GM18519 (cell line): ENCODE measurements at regions not wholly inside any gene's neighbourhood (a gene's known extent, or its start where the extent isn't known, plus 50 kb on each side); places are given as distances from the start of the nearest gene placed in this dataset.

Source experiments
- ATAC-seq: cut with Tn5 transposase; IDR thresholded peaks from one replicate; pipeline ENCODE4 v1.9.1; 2021; ENCODE audit warnings: mild to moderate bottlenecking, moderate library complexity; ENCODE audit not compliant: unreplicated experiment, low FRiP score

GRCh38 chr5:6831678-6832671 lies 118.7 kb downstream of the TENT4A start:
- ATAC-seq, result no peak

- ATAC-seq, result no peak
Measured at GRCh38 chr5:6832994-6833393, 119.8 kb downstream of the TENT4A start.

- no peak for ATAC-seq
Measured at GRCh38 chr5:6833406-6833805, 120.2 kb downstream of the TENT4A start.

- no peak for ATAC-seq
Measured at GRCh38 chr5:6837095-6837494, 123.9 kb downstream of the TENT4A start.

DNA sequence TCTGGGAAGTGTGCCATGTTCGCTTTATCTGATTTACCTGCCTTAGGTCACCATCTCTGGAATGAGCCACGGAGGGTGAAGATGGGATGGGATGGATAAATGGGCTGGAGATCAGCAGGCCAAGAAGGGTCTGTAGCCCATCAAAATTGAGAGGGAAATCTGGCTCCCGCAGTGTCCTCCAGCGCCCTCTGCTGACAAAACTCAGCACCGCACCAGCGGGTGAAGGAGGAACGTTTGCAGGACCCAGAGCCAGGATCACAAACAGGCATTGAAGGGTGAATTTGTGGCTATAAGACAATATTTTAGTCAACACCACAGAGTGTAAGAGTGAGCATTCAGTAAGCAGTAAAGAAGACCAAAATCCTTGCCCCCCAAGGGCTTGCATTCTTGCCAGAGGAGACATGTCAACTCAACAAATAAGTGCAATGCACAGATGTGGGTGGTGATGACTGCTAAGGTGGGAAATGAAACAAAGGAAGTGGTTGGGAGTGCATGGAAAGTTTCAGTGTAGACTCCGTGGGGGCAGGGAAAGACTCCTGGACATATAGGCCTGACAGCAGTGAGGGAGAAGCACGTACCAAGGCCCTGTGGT lies 124.4 kb downstream of the TENT4A start:
- no peak for ATAC-seq

DNA sequence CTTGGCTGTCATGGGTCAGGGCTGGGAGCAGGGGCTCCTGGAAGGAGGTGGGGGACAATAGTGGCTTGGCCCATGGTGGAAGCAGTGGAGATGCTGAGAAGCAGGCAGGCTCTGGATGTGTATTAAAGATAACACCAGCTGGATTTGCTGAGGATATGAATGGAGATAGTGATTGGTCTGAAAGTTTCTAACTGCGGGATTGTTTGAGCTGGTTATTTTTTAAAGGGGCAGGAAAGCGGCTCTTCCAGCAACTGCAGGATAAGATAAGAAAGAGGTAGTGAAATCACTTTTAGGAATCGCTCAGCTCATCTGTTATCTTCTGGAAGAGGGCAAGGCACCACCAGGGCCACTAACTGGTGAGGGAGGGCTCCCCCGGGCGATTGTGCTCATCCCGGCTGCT lies 125.5 kb downstream of the TENT4A start:
- no peak for ATAC-seq

GRCh38 chr5:6840136-6840793 lies 127.0 kb downstream of the TENT4A start:
- ATAC-seq, result no peak

- no peak for ATAC-seq
Measured at GRCh38 chr5:6843335-6843734, 130.1 kb downstream of the TENT4A start.

GRCh38 chr5:6843821-6844220 lies 130.6 kb downstream of the TENT4A start:
- ATAC-seq, result no peak

GRCh38 chr5:6845856-6846255 lies 132.6 kb downstream of the TENT4A start:
- no peak for ATAC-seq

GRCh38 chr5:6847870-6848269 lies 134.6 kb downstream of the TENT4A start:
- no peak for ATAC-seq

- no peak for ATAC-seq
Measured at GRCh38 chr5:6849316-6850105, 136.3 kb downstream of the TENT4A start.

DNA sequence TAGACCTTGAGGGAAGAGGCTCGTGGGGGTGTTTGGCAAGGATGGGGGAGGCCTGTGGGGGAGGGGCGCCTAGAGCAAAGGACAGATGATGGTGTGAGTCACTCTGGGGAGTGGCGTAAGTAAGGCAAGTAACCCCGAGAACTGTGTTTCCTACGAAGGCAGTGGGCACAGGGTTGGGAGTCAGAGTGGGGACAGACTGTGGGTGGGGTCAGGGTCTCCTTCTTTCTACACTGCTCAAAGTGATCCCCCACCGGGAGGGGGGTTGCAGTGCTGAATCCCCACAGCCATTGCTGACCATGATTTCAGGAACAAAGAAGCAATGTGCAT lies 136.8 kb downstream of the TENT4A start:
- no peak for ATAC-seq

DNA sequence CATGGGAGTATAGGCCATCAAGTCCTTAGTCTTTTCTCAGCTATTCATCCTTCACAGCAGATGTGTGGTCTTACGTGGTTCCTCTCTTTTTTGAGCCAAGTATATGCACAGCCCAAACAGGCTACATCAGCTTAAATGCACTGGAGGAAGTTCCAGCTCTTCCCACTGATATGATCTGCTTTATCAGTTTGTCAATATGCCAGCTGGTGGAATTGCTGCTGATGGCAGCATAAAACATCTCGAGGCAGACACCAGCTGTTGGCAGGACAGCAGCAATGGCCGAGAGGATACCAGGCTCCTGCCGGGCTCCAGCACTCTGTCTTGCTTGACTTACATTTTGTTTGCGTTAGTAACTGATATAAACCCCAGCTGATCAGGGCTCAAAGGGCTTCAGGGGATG lies 143.4 kb downstream of the TENT4A start:
- no peak for ATAC-seq

- no peak for ATAC-seq
Measured at GRCh38 chr5:6858419-6858818, 145.2 kb downstream of the TENT4A start.

DNA sequence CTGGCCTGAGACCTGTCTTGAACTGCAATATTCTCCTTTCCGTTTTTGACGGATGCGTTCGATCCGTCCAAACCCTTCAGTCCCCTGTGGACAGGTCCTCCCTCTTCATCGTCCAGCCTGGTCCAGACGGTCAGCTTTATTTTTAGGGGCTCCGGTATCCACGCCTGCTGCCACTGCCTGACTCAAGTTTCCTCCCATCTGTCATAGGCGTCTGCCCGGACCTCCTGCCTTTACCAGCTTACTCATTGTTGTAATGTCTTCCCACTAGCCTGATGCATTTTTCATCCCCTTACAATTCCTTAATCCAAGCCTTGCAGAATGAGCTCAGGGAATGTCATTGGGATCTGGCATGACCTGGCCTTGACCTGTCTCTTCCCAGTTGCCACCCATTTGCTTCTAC lies 145.8 kb downstream of the TENT4A start:
- ATAC-seq, result no peak

DNA sequence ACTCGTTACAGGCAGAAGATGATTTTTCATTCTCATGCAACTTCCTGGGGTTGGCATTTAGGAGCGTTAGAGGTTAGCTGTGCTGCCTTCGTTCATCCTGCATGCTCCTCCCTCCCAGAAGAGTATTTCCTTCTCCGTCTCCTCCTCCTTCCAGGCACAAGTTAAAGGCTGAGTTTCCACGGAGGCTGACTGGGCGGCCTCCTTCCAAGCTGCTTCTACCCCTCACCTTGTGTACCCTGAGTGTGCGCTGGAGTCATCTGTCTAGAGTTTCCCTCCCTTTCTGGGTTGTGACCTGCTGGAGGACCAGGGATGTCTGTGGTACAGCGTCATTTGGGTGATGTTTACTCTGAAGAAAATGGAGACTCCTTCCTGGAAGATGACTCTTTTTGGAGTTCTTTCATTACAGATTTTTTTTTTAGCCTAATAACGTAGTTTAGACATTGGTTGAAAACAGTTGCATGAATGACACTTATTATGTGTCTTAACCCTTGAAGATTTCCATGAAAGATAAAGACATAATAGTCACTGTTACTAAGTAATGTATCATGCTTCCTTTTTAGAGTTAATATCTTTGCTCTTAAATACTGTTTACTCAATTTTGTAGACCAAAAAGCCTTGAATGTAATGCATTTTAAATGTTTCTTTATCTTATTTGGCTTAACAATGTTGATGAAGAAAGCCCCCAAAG lies 146.9 kb downstream of the TENT4A start:
- ATAC-seq, result no peak

DNA sequence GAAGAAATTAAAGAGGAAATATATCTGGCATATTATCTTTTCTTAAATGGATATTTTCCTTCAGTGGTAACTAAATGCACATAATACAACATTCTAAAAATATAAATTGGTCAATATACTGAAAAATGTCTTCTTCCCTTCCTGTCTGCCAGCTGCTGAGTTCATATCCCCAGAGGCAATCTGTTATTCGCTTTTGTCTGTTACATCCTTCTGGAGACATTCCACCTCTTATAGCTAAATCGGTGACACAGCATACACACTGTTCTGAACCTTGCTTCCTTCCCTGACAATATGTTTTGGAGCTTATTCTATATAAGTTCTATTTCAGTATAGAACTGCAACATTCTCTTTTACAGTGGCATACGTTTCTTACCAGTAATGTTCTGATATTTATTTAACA lies 147.8 kb downstream of the TENT4A start:
- no peak for ATAC-seq

- no peak for ATAC-seq
Measured at GRCh38 chr5:6861667-6862066, 148.4 kb downstream of the TENT4A start.

GRCh38 chr5:6862306-6862705 lies 149.1 kb downstream of the TENT4A start:
- ATAC-seq, result no peak
